ENCODE measurements at regions not wholly inside any gene's neighbourhood (a gene's known extent, or its start where the extent isn't known, plus 50 kb on each side); places are given as distances from the start of the nearest gene placed in this dataset.

DNA sequence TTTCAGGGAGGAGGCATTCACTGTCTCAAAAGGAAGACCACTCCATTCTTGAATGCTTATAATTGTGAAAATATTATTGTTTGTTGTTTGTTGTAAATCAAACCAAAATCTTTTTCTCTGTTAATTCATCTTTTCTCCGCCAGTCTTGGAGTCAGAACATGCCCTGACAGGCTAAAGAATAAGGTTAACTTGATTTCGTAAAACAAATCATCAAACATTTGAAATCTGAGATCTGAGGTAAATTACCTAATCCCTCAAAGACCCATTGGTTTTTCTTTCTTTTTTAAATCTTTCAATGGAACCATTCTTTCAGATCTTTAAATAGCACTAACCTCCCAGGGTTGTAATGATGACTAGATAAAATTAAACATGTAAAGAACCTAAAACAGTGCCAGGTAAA, 430.1 kb upstream of the PTBP2 start:
- intact Hi-C loops (cut with DNase I; ENCODE audit: low total_unique reads) = no loop called here
- Histone ChIP-seq H3K9me3 (no peaks in the 10 kb centered on the region), H3K4me1 (no peaks in the 10 kb centered on the region), H3K27me3 (no peaks in the 10 kb centered on the region), H3K4me3 (no peak overlapping the region), H3K27ac (no peak overlapping the region), H3K36me3 (no peaks in the 10 kb centered on the region)
- TF ChIP-seq POLR2A (IDR thresholded peaks at IDR 0.05) = no peak
- TF ChIP-seq, protein P1, sequence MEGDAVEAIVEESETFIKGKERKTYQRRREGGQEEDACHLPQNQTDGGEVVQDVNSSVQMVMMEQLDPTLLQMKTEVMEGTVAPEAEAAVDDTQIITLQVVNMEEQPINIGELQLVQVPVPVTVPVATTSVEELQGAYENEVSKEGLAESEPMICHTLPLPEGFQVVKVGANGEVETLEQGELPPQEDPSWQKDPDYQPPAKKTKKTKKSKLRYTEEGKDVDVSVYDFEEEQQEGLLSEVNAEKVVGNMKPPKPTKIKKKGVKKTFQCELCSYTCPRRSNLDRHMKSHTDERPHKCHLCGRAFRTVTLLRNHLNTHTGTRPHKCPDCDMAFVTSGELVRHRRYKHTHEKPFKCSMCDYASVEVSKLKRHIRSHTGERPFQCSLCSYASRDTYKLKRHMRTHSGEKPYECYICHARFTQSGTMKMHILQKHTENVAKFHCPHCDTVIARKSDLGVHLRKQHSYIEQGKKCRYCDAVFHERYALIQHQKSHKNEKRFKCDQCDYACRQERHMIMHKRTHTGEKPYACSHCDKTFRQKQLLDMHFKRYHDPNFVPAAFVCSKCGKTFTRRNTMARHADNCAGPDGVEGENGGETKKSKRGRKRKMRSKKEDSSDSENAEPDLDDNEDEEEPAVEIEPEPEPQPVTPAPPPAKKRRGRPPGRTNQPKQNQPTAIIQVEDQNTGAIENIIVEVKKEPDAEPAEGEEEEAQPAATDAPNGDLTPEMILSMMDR (IDR thresholded peaks at IDR 0.05 in 4 of 5, conservative IDR thresholded peaks at IDR 0.05 in 1 of 5) = no peak
- no peak for DNase-seq
- ATAC-seq = no peak
- in situ Hi-C loops (cut with MboI; ENCODE audit: low sequenced_read_pairs in 4 of 4) = no loop called here

DNA sequence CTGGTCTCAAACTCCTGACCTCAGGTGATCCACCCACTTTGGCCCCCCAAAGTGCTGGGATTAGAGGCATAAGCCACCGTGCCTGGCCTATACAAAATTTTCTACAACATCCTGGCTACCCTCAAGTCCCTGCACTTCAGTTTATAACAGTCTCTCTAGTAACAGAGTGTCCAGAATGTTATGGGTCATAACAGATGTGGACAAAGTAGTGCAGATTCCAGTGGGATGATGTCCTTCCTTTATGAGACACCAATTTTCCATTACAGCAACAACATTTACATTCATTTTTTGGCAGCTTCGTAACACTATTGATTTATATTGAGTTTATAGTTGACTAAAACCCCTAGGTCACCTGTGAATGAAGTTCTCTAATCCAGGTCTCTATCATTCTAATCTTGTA, 429.4 kb upstream of the PTBP2 start:
- in situ Hi-C loops (cut with MboI; ENCODE audit: low sequenced_read_pairs in 4 of 4) (no loop called here), intact Hi-C loops (cut with DNase I; ENCODE audit: low total_unique reads) (no loop called here)
- Histone ChIP-seq H3K9me3 (no peaks in the 10 kb centered on the region), H3K27ac (no peak overlapping the region), H3K27me3 (no peaks in the 10 kb centered on the region), H3K4me3 (no peak overlapping the region), H3K4me1 (no peaks in the 10 kb centered on the region), H3K36me3 (no peaks in the 10 kb centered on the region)
- DNase-seq (no peak), ATAC-seq (no peak)
- TF ChIP-seq, protein P1 (IDR thresholded peaks at IDR 0.05 in 4 of 5, conservative IDR thresholded peaks at IDR 0.05 in 1 of 5) = no peak
- TF ChIP-seq POLR2A (IDR thresholded peaks at IDR 0.05) = no peak

DNA sequence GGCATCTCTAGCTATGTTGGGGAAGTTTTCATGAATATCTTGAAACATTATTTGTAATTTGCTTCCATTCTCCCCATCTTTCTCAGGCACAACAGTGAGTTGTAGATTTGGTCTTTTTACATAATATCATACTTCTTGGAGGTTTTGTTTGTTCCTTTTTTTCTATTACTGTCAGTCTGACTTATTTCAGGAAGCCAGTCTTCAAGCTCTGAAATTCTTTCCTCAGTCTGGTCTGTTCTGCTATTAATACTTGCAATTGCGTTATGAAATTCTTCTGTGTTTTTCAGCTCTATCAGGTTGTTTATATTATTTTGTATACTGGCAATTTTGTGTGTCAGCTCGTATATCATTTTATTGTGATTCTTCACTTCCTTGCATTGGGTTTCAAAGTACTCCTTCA, 424.6 kb upstream of the PTBP2 start:
- Histone ChIP-seq H3K27me3 (no peaks in the 10 kb centered on the region), H3K27ac (no peak overlapping the region), H3K36me3 (no peaks in the 10 kb centered on the region), H3K9me3 (no peaks in the 10 kb centered on the region), H3K4me3 (no peak overlapping the region), H3K4me1 (no peaks in the 10 kb centered on the region)
- intact Hi-C loops (cut with DNase I; ENCODE audit: low total_unique reads) = no loop called here
- TF ChIP-seq, protein P1 (IDR thresholded peaks at IDR 0.05 in 4 of 5, conservative IDR thresholded peaks at IDR 0.05 in 1 of 5) = no peak
- TF ChIP-seq POLR2A (IDR thresholded peaks at IDR 0.05) = no peak
- in situ Hi-C loops (cut with MboI; ENCODE audit: low sequenced_read_pairs in 4 of 4) = no loop called here
- DNase-seq = no peak
- no peak for ATAC-seq

DNA sequence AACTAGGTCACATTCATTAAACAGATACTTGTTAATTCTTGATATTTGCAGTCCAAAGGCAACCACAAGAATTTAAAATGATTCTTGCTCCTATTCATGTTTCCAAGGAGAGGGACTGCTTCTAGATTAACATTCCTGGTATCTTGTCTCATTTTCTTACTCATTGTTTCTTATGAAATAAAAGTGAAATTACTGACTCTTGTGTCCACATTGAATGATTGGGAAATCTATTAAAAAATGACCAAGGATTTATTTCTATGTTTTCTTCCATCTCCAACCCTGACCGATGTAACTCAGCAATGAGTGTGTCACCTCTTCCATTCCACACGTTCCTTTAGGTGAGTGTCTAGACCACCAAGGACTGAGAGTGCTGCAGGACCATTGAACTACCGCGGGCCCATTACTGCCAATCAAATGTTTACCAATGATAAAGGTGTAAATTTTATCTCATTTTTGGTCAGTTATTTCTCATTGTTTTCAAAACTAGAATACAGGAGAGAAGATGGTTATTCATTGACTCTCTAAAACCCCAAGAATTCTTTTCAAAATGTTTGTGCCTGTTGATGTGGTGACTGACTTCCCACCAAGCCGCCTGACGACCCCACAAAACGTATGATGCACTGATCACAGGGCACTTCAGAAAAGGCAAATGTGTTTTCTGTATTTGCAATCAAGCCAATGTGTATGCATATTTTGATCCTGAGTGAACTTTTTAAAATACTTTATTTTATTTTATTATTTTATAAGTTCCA, 414.6 kb upstream of the PTBP2 start:
- no peak overlapping the region for H3K4me3 ChIP-seq
- H3K27me3 ChIP-seq = no peaks in the 10 kb centered on the region
- no peaks in the 10 kb centered on the region for H3K9me3 ChIP-seq
- H3K36me3 ChIP-seq = no peaks in the 10 kb centered on the region
- no peak for ATAC-seq
- intact Hi-C loops (cut with DNase I; ENCODE audit: low total_unique reads) (no loop called here), in situ Hi-C loops (cut with MboI; ENCODE audit: low sequenced_read_pairs in 4 of 4) (no loop called here)
- DNase-seq = no peak
- TF ChIP-seq, protein P1 (IDR thresholded peaks at IDR 0.05 in 4 of 5, conservative IDR thresholded peaks at IDR 0.05 in 1 of 5) = no peak
- TF ChIP-seq POLR2A (IDR thresholded peaks at IDR 0.05) = no peak
- no peak overlapping the region for H3K27ac ChIP-seq
- no peaks in the 10 kb centered on the region for H3K4me1 ChIP-seq

DNA sequence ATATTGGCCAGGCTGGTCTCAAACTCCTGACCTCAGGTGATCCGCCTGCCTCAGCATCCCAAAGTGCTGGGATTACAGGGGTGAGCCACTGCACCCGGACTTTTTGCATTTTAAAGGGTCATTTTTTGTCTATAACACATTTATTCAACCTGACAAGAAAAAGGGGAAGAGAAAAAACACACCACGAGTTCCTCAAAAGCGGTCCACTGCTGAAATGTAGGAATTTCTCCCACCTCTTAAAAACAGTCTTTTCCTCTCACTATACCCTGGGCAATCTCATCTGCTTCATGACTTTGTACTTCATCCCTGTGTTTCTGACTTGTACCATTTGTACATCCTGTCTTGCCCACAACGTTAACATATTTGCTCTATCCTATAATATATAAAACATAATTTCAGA, 413.3 kb upstream of the PTBP2 start:
- Histone ChIP-seq H3K9me3 (no peaks in the 10 kb centered on the region), H3K36me3 (no peaks in the 10 kb centered on the region), H3K27me3 (no peaks in the 10 kb centered on the region), H3K4me3 (no peak overlapping the region), H3K4me1 (no peaks in the 10 kb centered on the region), H3K27ac (no peak overlapping the region)
- DNase-seq = no peak
- no peak for TF ChIP-seq POLR2A (IDR thresholded peaks at IDR 0.05)
- TF ChIP-seq, protein P1 (IDR thresholded peaks at IDR 0.05 in 4 of 5, conservative IDR thresholded peaks at IDR 0.05 in 1 of 5) = no peak
- ATAC-seq = no peak
- in situ Hi-C loops (cut with MboI; ENCODE audit: low sequenced_read_pairs in 4 of 4) (no loop called here), intact Hi-C loops (cut with DNase I; ENCODE audit: low total_unique reads) (no loop called here)

All from gastrocnemius medialis (tissue), 4 donors.